Stimulated activated memory B cell treated with anti-CD40 and anti-IgM and Interleukin-4, amounts not matched to agents 10 μg/mL and 1 μg/mL and 100 μg/mL, for 72 hours (primary cell): ENCODE measurements at regions not wholly inside any gene's neighbourhood (a gene's known extent, or its start where the extent isn't known, plus 50 kb on each side); places are given as distances from the start of the nearest gene placed in this dataset.
"Not testable (repeated sequence)": the region's sequence is repeated elsewhere in the genome, so short reads cannot be mapped to it uniquely, and the experiment has no call there.

Experiments used
- ATAC-seq: fragments of 150-1000 bp; cut with Tn5 transposase; 2 replicates; pipeline ENCODE4 v1.10.0; 2021
- H3K27ac Mint-ChIP-seq: one replicate; pipeline ENCODE4 v1.8.0; 2022; ENCODE audit warnings: mild to moderate bottlenecking, mixed read lengths
- H3K27me3 Mint-ChIP-seq: one replicate; pipeline ENCODE4 v1.8.0; 2022; ENCODE audit warnings: mixed read lengths
- H3K36me3 Mint-ChIP-seq: one replicate; pipeline ENCODE4 v1.8.0; 2022; ENCODE audit warnings: mixed read lengths
- H3K4me1 Mint-ChIP-seq: one replicate; pipeline ENCODE4 v1.8.0; 2022; ENCODE audit warnings: mixed read lengths
- H3K4me3 Mint-ChIP-seq: one replicate; pipeline ENCODE4 v1.8.0; 2022; ENCODE audit warnings: mild to moderate bottlenecking, moderate library complexity, mixed read lengths
- H3K9me3 Mint-ChIP-seq: one replicate; pipeline ENCODE4 v1.8.0; 2022; ENCODE audit warnings: mixed read lengths

GRCh38 chr13:63288576-63288975, 1872.9 kb upstream of the PCDH20 start:
- no peak for ATAC-seq
- Mint-ChIP-seq H3K27me3 (no peaks in the 10 kb centered on the region), H3K9me3 (peaks cover 12% of the 10 kb centered on the region), H3K36me3 (no peaks in the 10 kb centered on the region), H3K4me1 (no peaks in the 10 kb centered on the region), H3K27ac (no peak overlapping the region), H3K4me3 (no peak overlapping the region)

- Mint-ChIP-seq H3K27ac (no peak overlapping the region), H3K4me1 (no peaks in the 10 kb centered on the region), H3K9me3 (peaks cover 12% of the 10 kb centered on the region), H3K27me3 (no peaks in the 10 kb centered on the region), H3K36me3 (no peaks in the 10 kb centered on the region), H3K4me3 (no peak overlapping the region)
- no peak for ATAC-seq
Measured at GRCh38 chr13:63287926-63288325, 1872.3 kb upstream of the PCDH20 start.

- Mint-ChIP-seq H3K27ac (no peak overlapping the region), H3K9me3 (peaks cover 12% of the 10 kb centered on the region), H3K4me3 (no peak overlapping the region), H3K36me3 (no peaks in the 10 kb centered on the region), H3K27me3 (no peaks in the 10 kb centered on the region), H3K4me1 (no peaks in the 10 kb centered on the region)
- no peak for ATAC-seq
Measured at GRCh38 chr13:63285426-63285825, 1869.8 kb upstream of the PCDH20 start.

GRCh38 chr13:63279136-63279535, 1863.5 kb upstream of the PCDH20 start:
- no peak overlapping the region for H3K27ac Mint-ChIP-seq
- H3K36me3 Mint-ChIP-seq = no peaks in the 10 kb centered on the region
- peaks cover 6% of the 10 kb centered on the region for H3K9me3 Mint-ChIP-seq
- no peak for ATAC-seq
- H3K27me3 Mint-ChIP-seq = no peaks in the 10 kb centered on the region
- H3K4me1 Mint-ChIP-seq = no peaks in the 10 kb centered on the region
- H3K4me3 Mint-ChIP-seq = no peak overlapping the region

GRCh38 chr13:63274772-63275171, 1859.1 kb upstream of the PCDH20 start:
- Mint-ChIP-seq H3K4me3 (no peak overlapping the region), H3K27ac (no peak overlapping the region), H3K36me3 (no peaks in the 10 kb centered on the region), H3K4me1 (no peaks in the 10 kb centered on the region), H3K27me3 (no peaks in the 10 kb centered on the region), H3K9me3 (peaks cover 6% of the 10 kb centered on the region)
- ATAC-seq = no peak

- no peaks in the 10 kb centered on the region for H3K9me3 Mint-ChIP-seq
- no peaks in the 10 kb centered on the region for H3K4me1 Mint-ChIP-seq
- H3K36me3 Mint-ChIP-seq = no peaks in the 10 kb centered on the region
- H3K4me3 Mint-ChIP-seq = no peak overlapping the region
- no peak for ATAC-seq
- no peak overlapping the region for H3K27ac Mint-ChIP-seq
- no peaks in the 10 kb centered on the region for H3K27me3 Mint-ChIP-seq
Measured at GRCh38 chr13:63249411-63250187, 1834.0 kb upstream of the PCDH20 start.

- not testable (repeated sequence) for H3K9me3 Mint-ChIP-seq, ATAC-seq, H3K4me1 Mint-ChIP-seq, H3K4me3 Mint-ChIP-seq, H3K36me3 Mint-ChIP-seq, H3K27ac Mint-ChIP-seq, H3K27me3 Mint-ChIP-seq
Measured at GRCh38 chr13:63236667-63237396, 1821.2 kb upstream of the PCDH20 start.

- not testable (repeated sequence) for H3K4me1 Mint-ChIP-seq, ATAC-seq, H3K27me3 Mint-ChIP-seq, H3K27ac Mint-ChIP-seq, H3K36me3 Mint-ChIP-seq, H3K4me3 Mint-ChIP-seq
- H3K9me3 Mint-ChIP-seq = peaks cover 16% of the 10 kb centered on the region
Measured at GRCh38 chr13:63218596-63218995, 1802.9 kb upstream of the PCDH20 start.

GRCh38 chr13:63209330-63210017, 1793.8 kb upstream of the PCDH20 start:
- Mint-ChIP-seq H3K4me1 (no peaks in the 10 kb centered on the region), H3K4me3 (no peak overlapping the region), H3K36me3 (no peaks in the 10 kb centered on the region), H3K27ac (no peak overlapping the region), H3K27me3 (no peaks in the 10 kb centered on the region), H3K9me3 (peaks cover 6% of the 10 kb centered on the region)
- no peak for ATAC-seq

- no peak overlapping the region for H3K27ac Mint-ChIP-seq
- ATAC-seq = peak; percentile 8
- H3K4me3 Mint-ChIP-seq = no peak overlapping the region
- H3K9me3 Mint-ChIP-seq = peaks cover under 1% of the 10 kb centered on the region
- H3K27me3 Mint-ChIP-seq = no peaks in the 10 kb centered on the region
- no peaks in the 10 kb centered on the region for H3K4me1 Mint-ChIP-seq
- H3K36me3 Mint-ChIP-seq = no peaks in the 10 kb centered on the region
Measured at GRCh38 chr13:63208826-63209225, 1793.2 kb upstream of the PCDH20 start.

GRCh38 chr13:63206461-63206860, 1790.8 kb upstream of the PCDH20 start:
- Mint-ChIP-seq H3K36me3 (no peaks in the 10 kb centered on the region), H3K4me1 (no peaks in the 10 kb centered on the region), H3K27ac (no peak overlapping the region), H3K9me3 (no peaks in the 10 kb centered on the region), H3K27me3 (no peaks in the 10 kb centered on the region), H3K4me3 (no peak overlapping the region)
- no peak for ATAC-seq

- H3K36me3 Mint-ChIP-seq = no peaks in the 10 kb centered on the region
Measured at GRCh38 chr13:63201493-63201892, 1785.8 kb upstream of the PCDH20 start.

GRCh38 chr13:63199508-63199907, 1783.9 kb upstream of the PCDH20 start:
- no peaks in the 10 kb centered on the region for H3K27me3 Mint-ChIP-seq
- no peaks in the 10 kb centered on the region for H3K9me3 Mint-ChIP-seq
- no peaks in the 10 kb centered on the region for H3K4me1 Mint-ChIP-seq

More at GRCh38 chr13:63201493-63201892, 1785.8 kb upstream of the PCDH20 start:
- H3K27ac Mint-ChIP-seq = no peak overlapping the region
- no peak for ATAC-seq
- no peak overlapping the region for H3K4me3 Mint-ChIP-seq
- H3K4me1 Mint-ChIP-seq = no peaks in the 10 kb centered on the region
- no peaks in the 10 kb centered on the region for H3K27me3 Mint-ChIP-seq
- no peaks in the 10 kb centered on the region for H3K9me3 Mint-ChIP-seq

GRCh38 chr13:63198071-63198470, 1782.4 kb upstream of the PCDH20 start:
- Mint-ChIP-seq H3K4me1 (no peaks in the 10 kb centered on the region), H3K36me3 (no peaks in the 10 kb centered on the region), H3K27ac (no peak overlapping the region), H3K27me3 (no peaks in the 10 kb centered on the region), H3K9me3 (no peaks in the 10 kb centered on the region), H3K4me3 (no peak overlapping the region)
- no peak for ATAC-seq

More at GRCh38 chr13:63199508-63199907, 1783.9 kb upstream of the PCDH20 start:
- no peak overlapping the region for H3K27ac Mint-ChIP-seq
- no peak overlapping the region for H3K4me3 Mint-ChIP-seq
- no peak for ATAC-seq
- no peaks in the 10 kb centered on the region for H3K36me3 Mint-ChIP-seq

GRCh38 chr13:63195726-63196125, 1780.1 kb upstream of the PCDH20 start:
- H3K4me1 Mint-ChIP-seq = no peaks in the 10 kb centered on the region
- H3K36me3 Mint-ChIP-seq = no peaks in the 10 kb centered on the region
- H3K9me3 Mint-ChIP-seq = peaks cover 3% of the 10 kb centered on the region
- ATAC-seq = no peak
- no peaks in the 10 kb centered on the region for H3K27me3 Mint-ChIP-seq
- no peak overlapping the region for H3K27ac Mint-ChIP-seq
- no peak overlapping the region for H3K4me3 Mint-ChIP-seq
